Naive thymus-derived CD4-positive, alpha-beta T cell (primary cell): ENCODE measurements at regions not wholly inside any gene's neighbourhood (a gene's known extent, or its start where the extent isn't known, plus 50 kb on each side); places are given as distances from the start of the nearest gene placed in this dataset.

Experiments used
- ATAC-seq: fragments of 150-1000 bp; cut with Tn5 transposase; 2 replicates; pipeline ENCODE4 v1.10.0; 2021; ENCODE audit warnings: mild to moderate bottlenecking, moderate library complexity
- CTCF ChIA-PET: fragments of 350-600 bp; sonication (Branson Sonifier 250); formaldehyde crosslinking; loops from one replicate; lab custom pipeline; 2021; ENCODE audit warnings: antibody characterized with exemption; lab: Charles Lee
- POLR2A ChIA-PET: fragments of 350-600 bp; sonication (Branson Sonifier 250); formaldehyde crosslinking; loops from one replicate; lab custom pipeline; 2021; ENCODE audit warnings: antibody characterized with exemption, inconsistent platforms; lab: Charles Lee
- DNase-seq, 9 donors: peaks; one replicate each; pipeline versions ENCODE4 v3.0.0 to v3.0.0-alpha.2; 2020 to 2022; ENCODE audit warnings: mixed read lengths in 1 of 9
- H3K27ac ChIP-seq: one replicate; pipeline ENCODE4 v1.7.0; 2013; ENCODE audit warnings: mild to moderate bottlenecking, low read depth, low read length, moderate library complexity
- H3K27me3 ChIP-seq, 2 donors: one replicate each; pipeline ENCODE4 v1.7.0; 2013; ENCODE audit warnings: low read length in 2 of 2, mild to moderate bottlenecking in 2 of 2, moderate library complexity in 2 of 2; ENCODE audit not compliant: control insufficient read depth in 2 of 2, insufficient read depth in 2 of 2
- H3K36me3 ChIP-seq, 3 experiments: 1 replicate in 2 of 3; 2 replicates in 1 of 3; pipeline ENCODE4 v1.7.0; 2013; ENCODE audit warnings: low read length in 3 of 3, mild to moderate bottlenecking in 3 of 3, moderate library complexity in 1 of 3; ENCODE audit not compliant: insufficient read depth in 3 of 3, control insufficient read depth in 2 of 3
- H3K4me1 ChIP-seq, 2 donors: one replicate each; pipeline ENCODE4 v1.7.0; 2013; ENCODE audit warnings: low read length in 2 of 2, mild to moderate bottlenecking in 2 of 2, moderate library complexity in 1 of 2; ENCODE audit not compliant: control insufficient read depth in 2 of 2, insufficient read depth in 2 of 2
- H3K4me3 ChIP-seq: 2 replicates; pipeline ENCODE4 v1.7.0; 2013; ENCODE audit warnings: mild to moderate bottlenecking, low read length
- H3K9me3 ChIP-seq, 3 experiments: 1 replicate in 2 of 3; 2 replicates in 1 of 3; pipeline ENCODE4 v1.7.0; 2013; ENCODE audit warnings: low read length in 3 of 3; ENCODE audit not compliant: control insufficient read depth in 2 of 3
- H3K27ac Mint-ChIP-seq, 9 donors: one replicate each; pipeline ENCODE4 v1.8.0; 2020 to 2022; ENCODE audit warnings: mixed read lengths in 9 of 9, mild to moderate bottlenecking in 8 of 9, moderate library complexity in 5 of 9, inconsistent platforms in 2 of 9
- H3K27me3 Mint-ChIP-seq, 5 donors: one replicate each; pipeline ENCODE4 v1.8.0; 2021 to 2022; ENCODE audit warnings: mixed read lengths in 5 of 5, mild to moderate bottlenecking in 1 of 5
- H3K36me3 Mint-ChIP-seq, 5 donors: one replicate each; pipeline ENCODE4 v1.8.0; 2020 to 2022; ENCODE audit warnings: mixed read lengths in 5 of 5, mild to moderate bottlenecking in 3 of 5, inconsistent platforms in 1 of 5
- H3K4me1 Mint-ChIP-seq, 7 donors: one replicate each; pipeline ENCODE4 v1.8.0; 2020 to 2022; ENCODE audit warnings: mixed read lengths in 7 of 7, mild to moderate bottlenecking in 3 of 7, inconsistent platforms in 1 of 7
- H3K4me3 Mint-ChIP-seq, 10 donors: one replicate each; pipeline ENCODE4 v1.8.0; 2020 to 2022; ENCODE audit warnings: mild to moderate bottlenecking in 10 of 10, mixed read lengths in 10 of 10, moderate library complexity in 6 of 10, inconsistent platforms in 2 of 10
- H3K9me3 Mint-ChIP-seq, 11 donors: one replicate each; pipeline ENCODE4 v1.8.0; 2020 to 2022; ENCODE audit warnings: mixed read lengths in 11 of 11, mild to moderate bottlenecking in 4 of 11, inconsistent platforms in 1 of 11, moderate library complexity in 1 of 11
- intact Hi-C, 2 donors: fragments of 100-400 bp; cut with micrococcal nuclease; formaldehyde crosslinking; loops; one replicate each; pipeline ENCODE4 v1.15.1; 2023

- Mint-ChIP-seq H3K4me1 (peaks cover 0 to 6% (median 0%) of the 10 kb centered on the region in 7 donors), H3K36me3 (peaks cover 0 to 2% (median 0%) of the 10 kb centered on the region in 5 donors), H3K27me3 (peaks cover 7 to 33% (median 18%) of the 10 kb centered on the region in 5 donors), H3K4me3 (no peak overlapping the region), H3K27ac (no peak overlapping the region), H3K9me3 (peaks cover 0 to 10% (median 0%) of the 10 kb centered on the region in 11 donors)
- H3K27me3 ChIP-seq: no peaks in the 10 kb centered on the region
- intact Hi-C loops: no loop called here
- no peak for ATAC-seq
- H3K36me3 ChIP-seq: no peaks in the 10 kb centered on the region
- no peaks in the 10 kb centered on the region for H3K9me3 ChIP-seq
- no peak overlapping the region for H3K27ac ChIP-seq
- no peak for DNase-seq
- ChIA-PET CTCF (no interaction called here), POLR2A (no interaction called here)
- no peaks in the 10 kb centered on the region for H3K4me1 ChIP-seq
- no peak overlapping the region for H3K4me3 ChIP-seq
These were observed 278.3 kb upstream of the CCL2 start for GRCh38 chr17:33976831-33977230.

GRCh38 chr17:33977729-33978514 lies 277.2 kb upstream of the CCL2 start:
- intact Hi-C loops: no loop called here
- Histone ChIP-seq H3K9me3 (no peaks in the 10 kb centered on the region), H3K27me3 (no peaks in the 10 kb centered on the region), H3K36me3 (no peaks in the 10 kb centered on the region), H3K4me1 (no peaks in the 10 kb centered on the region), H3K4me3 (no peak overlapping the region), H3K27ac (no peak overlapping the region)
- no peak overlapping the region for H3K27ac Mint-ChIP-seq
- POLR2A ChIA-PET: no interaction called here
- peaks cover 0 to 10% (median 0%) of the 10 kb centered on the region in 11 donors for H3K9me3 Mint-ChIP-seq
- peaks cover 0 to 2% (median 0%) of the 10 kb centered on the region in 5 donors for H3K36me3 Mint-ChIP-seq
- CTCF ChIA-PET: no interaction called here
- no peak overlapping the region for H3K4me3 Mint-ChIP-seq
- H3K27me3 Mint-ChIP-seq: peaks cover 0 to 26% (median 18%) of the 10 kb centered on the region in 5 donors
- DNase-seq: no peak
- H3K4me1 Mint-ChIP-seq: peaks cover 0 to 8% (median 0%) of the 10 kb centered on the region in 7 donors
- ATAC-seq: no peak

GRCh38 chr17:33978889-33979288 lies 276.2 kb upstream of the CCL2 start:
- intact Hi-C loops: no loop called here
- Mint-ChIP-seq H3K9me3 (peaks cover 0 to 10% (median 0%) of the 10 kb centered on the region in 11 donors), H3K27ac (no peak overlapping the region), H3K36me3 (peaks cover 0 to 2% (median 0%) of the 10 kb centered on the region in 5 donors), H3K27me3 (peaks cover 0 to 22% (median 17%) of the 10 kb centered on the region in 5 donors), H3K4me3 (no peak overlapping the region), H3K4me1 (peaks cover 0 to 8% (median 0%) of the 10 kb centered on the region in 7 donors)
- POLR2A ChIA-PET: no interaction called here
- CTCF ChIA-PET: no interaction called here
- DNase-seq: no peak
- Histone ChIP-seq H3K4me3 (no peak overlapping the region), H3K4me1 (no peaks in the 10 kb centered on the region), H3K27me3 (no peaks in the 10 kb centered on the region), H3K9me3 (no peaks in the 10 kb centered on the region), H3K36me3 (no peaks in the 10 kb centered on the region), H3K27ac (no peak overlapping the region)
- no peak for ATAC-seq

GRCh38 chr17:33980193-33980592 lies 274.9 kb upstream of the CCL2 start:
- peaks cover 0 to 8% (median 0%) of the 10 kb centered on the region in 7 donors for H3K4me1 Mint-ChIP-seq
- peaks cover 0 to 21% (median 9%) of the 10 kb centered on the region in 5 donors for H3K27me3 Mint-ChIP-seq
- H3K9me3 Mint-ChIP-seq: peaks cover 0 to 9% (median 0%) of the 10 kb centered on the region in 11 donors
- intact Hi-C loops: no loop called here
- no peaks in the 10 kb centered on the region for H3K27me3 ChIP-seq
- CTCF ChIA-PET: interaction anchor here (0.6 kb wide), 1 partner anchor 45 kb away, joined by 4 read pairs; no protein-coding TSS in a partner anchor
- no peaks in the 10 kb centered on the region for H3K4me1 ChIP-seq
- DNase-seq (no peak), ATAC-seq (no peak)
- H3K4me3 Mint-ChIP-seq: no peak overlapping the region
- POLR2A ChIA-PET: no interaction called here
- H3K27ac Mint-ChIP-seq: no peak overlapping the region
- no peaks in the 10 kb centered on the region for H3K36me3 ChIP-seq
- H3K4me3 ChIP-seq: no peak overlapping the region
- H3K9me3 ChIP-seq: no peaks in the 10 kb centered on the region
- no peak overlapping the region for H3K27ac ChIP-seq
- peaks cover 0 to 2% (median 0%) of the 10 kb centered on the region in 5 donors for H3K36me3 Mint-ChIP-seq

- H3K4me3 ChIP-seq: no peak overlapping the region
- peaks cover 0 to 1% (median 0%) of the 10 kb centered on the region in 11 donors for H3K9me3 Mint-ChIP-seq
- H3K4me1 ChIP-seq: no peaks in the 10 kb centered on the region
- H3K27me3 Mint-ChIP-seq: peaks cover 0 to 18% (median 13%) of the 10 kb centered on the region in 5 donors
- no peak overlapping the region for H3K27ac Mint-ChIP-seq
- ChIA-PET CTCF (no interaction called here), POLR2A (no interaction called here)
- intact Hi-C loops: no loop called here
- no peak for DNase-seq
- H3K27me3 ChIP-seq: no peaks in the 10 kb centered on the region
- peaks cover 0 to 8% (median 0%) of the 10 kb centered on the region in 7 donors for H3K4me1 Mint-ChIP-seq
- H3K27ac ChIP-seq: no peak overlapping the region
- no peaks in the 10 kb centered on the region for H3K9me3 ChIP-seq
- no peak overlapping the region for H3K4me3 Mint-ChIP-seq
- no peak for ATAC-seq
- no peaks in the 10 kb centered on the region for H3K36me3 Mint-ChIP-seq
- H3K36me3 ChIP-seq: no peaks in the 10 kb centered on the region
These were observed 273.1 kb upstream of the CCL2 start for GRCh38 chr17:33981711-33982601.

GRCh38 chr17:33982909-33983308 lies 272.2 kb upstream of the CCL2 start:
- CTCF ChIA-PET: no interaction called here
- H3K4me3 Mint-ChIP-seq: no peak overlapping the region

More at GRCh38 chr17:33982909-33983308, 272.2 kb upstream of the CCL2 start:
- no peak overlapping the region for H3K27ac Mint-ChIP-seq
- DNase-seq (no peak), ATAC-seq (no peak)
- H3K27ac ChIP-seq: no peak overlapping the region
- H3K9me3 ChIP-seq: no peaks in the 10 kb centered on the region
- H3K4me3 ChIP-seq: no peak overlapping the region
- H3K9me3 Mint-ChIP-seq: peaks cover 0 to 1% (median 0%) of the 10 kb centered on the region in 11 donors
- peaks cover 0 to 28% (median 13%) of the 10 kb centered on the region in 5 donors for H3K27me3 Mint-ChIP-seq
- intact Hi-C loops: no loop called here
- H3K4me1 ChIP-seq: no peaks in the 10 kb centered on the region
- no peaks in the 10 kb centered on the region for H3K36me3 Mint-ChIP-seq
- peaks cover 0 to 8% (median 0%) of the 10 kb centered on the region in 7 donors for H3K4me1 Mint-ChIP-seq
- POLR2A ChIA-PET: no interaction called here
- no peaks in the 10 kb centered on the region for H3K36me3 ChIP-seq
- no peaks in the 10 kb centered on the region for H3K27me3 ChIP-seq
